ENCODE measurements at regions not wholly inside any gene's neighbourhood (a gene's known extent, or its start where the extent isn't known, plus 50 kb on each side); places are given as distances from the start of the nearest gene placed in this dataset.
A peak's percentile ranks its signal among the peaks of the same experiment; 100 is the strongest.
"Not testable (repeated sequence)": the region's sequence is repeated elsewhere in the genome, so short reads cannot be mapped to it uniquely, and the experiment has no call there.

- Mint-ChIP-seq H3K4me1 (ENCODE audit: low read depth) (no peaks in the 10 kb centered on the region), H3K9me3 (ENCODE audit: low read depth) (no peaks in the 10 kb centered on the region), H3K4me3 (ENCODE audit: unreplicated experiment) (no peak overlapping the region), H3K36me3 (ENCODE audit: low read depth) (no peaks in the 10 kb centered on the region), H3K27me3 (ENCODE audit: low read depth) (peaks cover 6% of the 10 kb centered on the region), H3K27ac (ENCODE audit: unreplicated experiment) (no peak overlapping the region)
- no peak for TF ChIP-seq CTCF (IDR thresholded peaks at IDR 0.05)
- no peak for DNase-seq (ENCODE audit: low spot score)
Measured at GRCh38 chr2:122333932-122334331, 578.5 kb downstream of the TSN start.

GRCh38 chr2:122338000-122338399, 582.5 kb downstream of the TSN start:
- Mint-ChIP-seq H3K4me3 (ENCODE audit: unreplicated experiment) (no peak overlapping the region), H3K4me1 (ENCODE audit: low read depth) (no peaks in the 10 kb centered on the region), H3K27ac (ENCODE audit: unreplicated experiment) (no peak overlapping the region), H3K27me3 (ENCODE audit: low read depth) (peaks cover 2% of the 10 kb centered on the region), H3K9me3 (ENCODE audit: low read depth) (no peaks in the 10 kb centered on the region), H3K36me3 (ENCODE audit: low read depth) (no peaks in the 10 kb centered on the region)
- peak; percentile 24 for TF ChIP-seq CTCF (IDR thresholded peaks at IDR 0.05)
- DNase-seq (ENCODE audit: low spot score) = no peak

- DNase-seq (ENCODE audit: low spot score) = no peak
- Mint-ChIP-seq H3K36me3 (ENCODE audit: low read depth) (no peaks in the 10 kb centered on the region), H3K27ac (ENCODE audit: unreplicated experiment) (no peak overlapping the region), H3K27me3 (ENCODE audit: low read depth) (no peaks in the 10 kb centered on the region), H3K4me1 (ENCODE audit: low read depth) (no peaks in the 10 kb centered on the region), H3K4me3 (ENCODE audit: unreplicated experiment) (no peak overlapping the region), H3K9me3 (ENCODE audit: low read depth) (no peaks in the 10 kb centered on the region)
- TF ChIP-seq CTCF (IDR thresholded peaks at IDR 0.05) = no peak
Measured at GRCh38 chr2:122340246-122340645, 584.8 kb downstream of the TSN start.

- Mint-ChIP-seq H3K27ac (ENCODE audit: unreplicated experiment) (no peak overlapping the region), H3K4me1 (ENCODE audit: low read depth) (no peaks in the 10 kb centered on the region), H3K9me3 (ENCODE audit: low read depth) (no peaks in the 10 kb centered on the region), H3K36me3 (ENCODE audit: low read depth) (no peaks in the 10 kb centered on the region), H3K27me3 (ENCODE audit: low read depth) (no peaks in the 10 kb centered on the region), H3K4me3 (ENCODE audit: unreplicated experiment) (no peak overlapping the region)
- DNase-seq (ENCODE audit: low spot score) = no peak
- TF ChIP-seq CTCF (IDR thresholded peaks at IDR 0.05) = no peak
Measured at GRCh38 chr2:122341007-122341406, 585.6 kb downstream of the TSN start.

- not testable (repeated sequence) for DNase-seq (ENCODE audit: low spot score); H3K27me3 Mint-ChIP-seq (ENCODE audit: low read depth); H3K4me1 Mint-ChIP-seq (ENCODE audit: low read depth); H3K36me3 Mint-ChIP-seq (ENCODE audit: low read depth); H3K4me3 Mint-ChIP-seq (ENCODE audit: unreplicated experiment); H3K27ac Mint-ChIP-seq (ENCODE audit: unreplicated experiment)
- peaks cover 15% of the 10 kb centered on the region for H3K9me3 Mint-ChIP-seq (ENCODE audit: low read depth)
Measured at GRCh38 chr2:122352151-122352550, 596.7 kb downstream of the TSN start.

GRCh38 chr2:122357998-122358397, 602.5 kb downstream of the TSN start:
- H3K4me1 Mint-ChIP-seq (ENCODE audit: low read depth) = no peaks in the 10 kb centered on the region

More at GRCh38 chr2:122357998-122358397, 602.5 kb downstream of the TSN start:
- no peaks in the 10 kb centered on the region for H3K27me3 Mint-ChIP-seq (ENCODE audit: low read depth)
- H3K9me3 Mint-ChIP-seq (ENCODE audit: low read depth) = peaks cover 16% of the 10 kb centered on the region
- no peak for DNase-seq (ENCODE audit: low spot score)
- H3K27ac Mint-ChIP-seq (ENCODE audit: unreplicated experiment) = no peak overlapping the region
- H3K36me3 Mint-ChIP-seq (ENCODE audit: low read depth) = no peaks in the 10 kb centered on the region
- H3K4me3 Mint-ChIP-seq (ENCODE audit: unreplicated experiment) = no peak overlapping the region
- TF ChIP-seq CTCF (IDR thresholded peaks at IDR 0.05) = no peak

All from chondrocyte (in vitro differentiated cells).